ENCODE measurements at regions not wholly inside any gene's neighbourhood (a gene's known extent, or its start where the extent isn't known, plus 50 kb on each side); places are given as distances from the start of the nearest gene placed in this dataset.

DNA sequence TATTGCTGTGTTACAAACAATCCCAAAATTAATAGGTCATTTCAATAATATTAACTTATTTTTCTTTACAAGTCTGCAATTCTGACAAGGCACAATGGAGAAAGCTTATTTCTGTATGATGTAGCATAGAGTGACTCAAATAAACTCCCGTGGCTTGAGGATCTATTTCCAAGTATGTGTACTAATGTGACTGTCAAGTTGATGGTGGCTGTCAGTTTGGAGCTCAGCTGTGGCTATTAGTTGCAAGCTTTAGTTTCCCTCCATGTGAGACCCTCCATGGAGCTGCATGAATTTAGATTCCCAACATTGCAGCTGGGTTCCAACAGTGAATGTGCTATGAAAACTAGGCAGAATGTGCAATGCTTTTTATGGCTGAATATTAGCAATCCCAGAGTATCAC is 515.5 kb upstream of the GBE1 start:
- H3K27ac ChIP-seq: no peak overlapping the region
- POLR2A ChIA-PET: no interaction called here
- no peaks in the 10 kb centered on the region for H3K9me3 ChIP-seq
- CTCF ChIA-PET: interaction anchor here (0.6 kb wide), 1 partner anchor 657 kb away, joined by 3 read pairs; no protein-coding TSS in a partner anchor
- no peaks in the 10 kb centered on the region for H3K4me1 ChIP-seq
- WGBS (ENCODE audit: missing lambda C conversion rate): 0% methylated on average over 1 of the region's 1 CpG
- no peak overlapping the region for H3K4me3 ChIP-seq
- no peak overlapping the region for H3K4me2 ChIP-seq
- TF ChIP-seq GATA3 (IDR thresholded peaks at IDR 0.05; ENCODE audit: borderline replicate concordance) (no peak), NPAS2 (CRISPR knock-in tag; IDR thresholded peaks at IDR 0.05; ENCODE audit: borderline replicate concordance) (no peak), ZFP36 (IDR thresholded peaks at IDR 0.05; ENCODE audit: borderline replicate concordance, partially characterized antibody) (no peak), MAFK (IDR thresholded peaks at IDR 0.05; ENCODE audit: partially characterized antibody) (no peak), JUN (IDR thresholded peaks at IDR 0.05) (no peak), USF2 (IDR thresholded peaks at IDR 0.05) (no peak), RNF2 (IDR thresholded peaks at IDR 0.05; ENCODE audit: borderline replicate concordance, low read depth) (no peak), PBX3 (IDR thresholded peaks at IDR 0.05) (no peak)
- DNase-seq (ENCODE audit: low read depth in 1 of 2, low spot score in 1 of 2) (no peak), FAIRE-seq (no peak), ATAC-seq (no peak)

GRCh38 chr3:82274897-82275296 is 513.5 kb upstream of the GBE1 start:
- Histone ChIP-seq H3K4me1 (no peaks in the 10 kb centered on the region), H3K9me3 (no peaks in the 10 kb centered on the region), H3K4me2 (no peak overlapping the region), H3K27ac (no peak overlapping the region), H3K4me3 (no peak overlapping the region)
- ChIA-PET CTCF (no interaction called here), POLR2A (no interaction called here)
- ATAC-seq: no peak
- no peak for FAIRE-seq
- no peak for TF ChIP-seq CHD4 (IDR thresholded peaks at IDR 0.05; ENCODE audit: borderline replicate concordance)
- no peak for TF ChIP-seq CBX8 (IDR thresholded peaks at IDR 0.05)
- TF ChIP-seq JUN (IDR thresholded peaks at IDR 0.05): no peak
- TF ChIP-seq TFCP2L1 (CRISPR knock-in tag; IDR thresholded peaks at IDR 0.05): no peak
- TF ChIP-seq REST (IDR thresholded peaks at IDR 0.05): no peak
- DNase-seq (ENCODE audit: low read depth in 1 of 2, low spot score in 1 of 2): no peak

GRCh38 chr3:82265747-82266146 is 504.3 kb upstream of the GBE1 start:
- ATAC-seq (no peak), FAIRE-seq (no peak)
- CTCF ChIA-PET: no interaction called here

More at GRCh38 chr3:82265747-82266146, 504.3 kb upstream of the GBE1 start:
- H3K4me2 ChIP-seq: no peak overlapping the region
- H3K9me3 ChIP-seq: no peaks in the 10 kb centered on the region
- DNase-seq (ENCODE audit: low read depth in 1 of 2, low spot score in 1 of 2): no peak
- no peak for TF ChIP-seq EHF (CRISPR knock-in tag; IDR thresholded peaks at IDR 0.05)
- TF ChIP-seq SREBF2 (IDR thresholded peaks at IDR 0.05): no peak
- no peak for TF ChIP-seq RFX5 (IDR thresholded peaks at IDR 0.05)
- no peak for TF ChIP-seq REST (IDR thresholded peaks at IDR 0.05)
- TF ChIP-seq MAFK (IDR thresholded peaks at IDR 0.05; ENCODE audit: partially characterized antibody): peak; percentile 87
- POLR2A ChIA-PET: no interaction called here
- H3K27ac ChIP-seq: no peak overlapping the region
- no peak overlapping the region for H3K4me3 ChIP-seq
- no peaks in the 10 kb centered on the region for H3K4me1 ChIP-seq
